ENCODE measurements at regions not wholly inside any gene's neighbourhood (a gene's known extent, or its start where the extent isn't known, plus 50 kb on each side); places are given as distances from the start of the nearest gene placed in this dataset.

- no peak for DNase-seq
Measured at GRCh38 chr16:51641191-51641765, 490.2 kb upstream of the SALL1 start.

GRCh38 chr16:51640196-51640595 is 489.1 kb upstream of the SALL1 start:
- no peak for DNase-seq

- DNase-seq: no peak
Measured at GRCh38 chr16:51638339-51639135, 487.5 kb upstream of the SALL1 start.

GRCh38 chr16:51637770-51638094 is 486.7 kb upstream of the SALL1 start:
- no peak for DNase-seq

GRCh38 chr16:51636920-51637769 is 486.1 kb upstream of the SALL1 start:
- DNase-seq: no peak

GRCh38 chr16:51635181-51635580 is 484.1 kb upstream of the SALL1 start:
- DNase-seq: no peak

- no peak for DNase-seq
Measured at GRCh38 chr16:51630076-51630475, 479.0 kb upstream of the SALL1 start.

- no peak for DNase-seq
Measured at GRCh38 chr16:51629576-51629975, 478.5 kb upstream of the SALL1 start.

- no peak for DNase-seq
Measured at GRCh38 chr16:51624080-51624775, 473.2 kb upstream of the SALL1 start.

GRCh38 chr16:51621610-51622009 is 470.5 kb upstream of the SALL1 start:
- DNase-seq: no peak

GRCh38 chr16:51615141-51615540 is 464.1 kb upstream of the SALL1 start:
- no peak for DNase-seq

- no peak for DNase-seq
Measured at GRCh38 chr16:51607201-51607651, 456.2 kb upstream of the SALL1 start.

GRCh38 chr16:51596247-51596646 is 445.2 kb upstream of the SALL1 start:
- DNase-seq: no peak

- DNase-seq: no peak
Measured at GRCh38 chr16:51592535-51593300, 441.6 kb upstream of the SALL1 start.

- no peak for DNase-seq
Measured at GRCh38 chr16:51592001-51592501, 441.0 kb upstream of the SALL1 start.

- DNase-seq: no peak
Measured at GRCh38 chr16:51591480-51591879, 440.4 kb upstream of the SALL1 start.

- DNase-seq: no peak
Measured at GRCh38 chr16:51579652-51580360, 428.7 kb upstream of the SALL1 start.

- no peak for DNase-seq
Measured at GRCh38 chr16:51577621-51578303, 426.7 kb upstream of the SALL1 start.

GRCh38 chr16:51576498-51577195 is 425.6 kb upstream of the SALL1 start:
- no peak for DNase-seq

GRCh38 chr16:51573191-51573590 is 422.1 kb upstream of the SALL1 start:
- DNase-seq: no peak

All from AML-193 (cell line).